NCI-H748 (cell line): ENCODE measurements at regions not wholly inside any gene's neighbourhood (a gene's known extent, or its start where the extent isn't known, plus 50 kb on each side); places are given as distances from the start of the nearest gene placed in this dataset.
A peak's percentile ranks its signal among the peaks of the same experiment; 100 is the strongest.

Source experiments
- DNase-seq: peaks from one replicate; lab custom pipeline; 2025; ENCODE audit not compliant: unreplicated experiment; lab: John Stamatoyannopoulos, UW

DNA sequence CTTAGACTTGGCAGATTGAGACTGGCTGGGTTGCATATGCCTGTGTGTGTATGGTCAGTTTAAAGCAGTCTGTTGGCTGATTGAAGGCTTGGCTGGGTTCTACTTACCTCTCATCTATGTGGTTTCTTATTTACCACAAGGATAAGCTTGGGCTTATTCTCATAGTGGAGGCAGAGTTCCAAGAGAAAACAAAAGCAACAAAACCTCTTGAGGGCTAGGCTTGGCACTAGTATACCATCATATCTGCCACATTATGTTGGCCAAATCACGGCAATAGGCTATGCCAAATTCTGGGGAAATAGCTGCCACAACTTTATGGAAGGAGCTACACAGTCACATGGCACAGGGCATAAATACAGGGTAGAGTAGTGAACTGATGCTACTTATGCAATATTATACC, 714.1 kb downstream of the CBLN4 start:
- no peak for DNase-seq

- no peak for DNase-seq
These were observed 721.4 kb downstream of the CBLN4 start for GRCh38 chr20:55283889-55284288.

- no peak for DNase-seq
These were observed 732.2 kb downstream of the CBLN4 start for GRCh38 chr20:55273149-55273548.

GRCh38 chr20:55271371-55271770, 733.9 kb downstream of the CBLN4 start:
- DNase-seq: no peak

- no peak for DNase-seq
These were observed 735.4 kb downstream of the CBLN4 start for GRCh38 chr20:55269913-55270312.

GRCh38 chr20:55266361-55266760, 739.0 kb downstream of the CBLN4 start:
- no peak for DNase-seq

DNA sequence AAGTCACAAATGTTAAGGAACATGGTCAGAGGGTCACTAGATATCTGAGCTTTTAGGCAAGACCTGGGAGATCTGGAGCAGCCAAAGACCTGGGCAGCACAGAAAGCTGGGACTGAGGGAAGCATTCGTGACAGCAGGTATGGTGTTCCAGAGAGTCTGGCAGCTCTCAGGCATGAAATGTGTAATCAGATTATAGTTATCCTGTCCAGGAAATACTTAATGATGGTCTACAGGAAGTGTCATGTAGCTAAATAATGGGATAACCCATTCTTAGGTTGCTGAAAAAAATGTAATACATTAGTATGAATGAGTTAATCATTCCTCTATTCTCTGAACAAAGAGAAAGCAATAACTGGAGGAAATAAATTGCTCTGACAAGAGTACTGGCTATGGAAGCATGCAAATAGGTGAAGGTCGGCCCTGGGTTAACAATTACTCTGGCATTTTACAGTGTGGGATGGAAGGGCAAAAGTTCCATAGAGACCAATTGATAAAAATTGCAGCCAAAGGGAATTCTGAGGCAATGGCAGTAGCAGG, 740.5 kb downstream of the CBLN4 start:
- DNase-seq: peak; percentile 31

- DNase-seq: no peak
These were observed 746.8 kb downstream of the CBLN4 start for GRCh38 chr20:55258559-55258958.

DNA sequence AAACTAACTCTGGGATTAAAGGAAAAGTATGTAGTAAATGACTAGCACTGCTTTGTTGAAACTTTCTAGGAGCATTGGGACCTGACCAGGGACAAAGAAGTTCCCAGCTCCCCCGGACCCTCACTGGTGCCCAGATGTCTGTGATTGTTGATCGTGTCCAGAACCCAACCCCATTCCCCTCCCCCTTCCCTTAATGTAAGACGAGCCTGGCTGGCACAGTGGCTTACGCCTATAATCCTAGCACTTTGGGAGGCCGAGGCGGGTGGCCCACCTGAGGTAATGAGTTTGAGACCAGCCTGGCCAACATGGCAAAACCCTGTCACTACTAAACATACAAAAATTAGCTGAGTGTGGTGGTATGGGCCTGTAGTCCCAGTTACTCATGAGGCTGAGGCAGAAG, 750.3 kb downstream of the CBLN4 start:
- no peak for DNase-seq

DNA sequence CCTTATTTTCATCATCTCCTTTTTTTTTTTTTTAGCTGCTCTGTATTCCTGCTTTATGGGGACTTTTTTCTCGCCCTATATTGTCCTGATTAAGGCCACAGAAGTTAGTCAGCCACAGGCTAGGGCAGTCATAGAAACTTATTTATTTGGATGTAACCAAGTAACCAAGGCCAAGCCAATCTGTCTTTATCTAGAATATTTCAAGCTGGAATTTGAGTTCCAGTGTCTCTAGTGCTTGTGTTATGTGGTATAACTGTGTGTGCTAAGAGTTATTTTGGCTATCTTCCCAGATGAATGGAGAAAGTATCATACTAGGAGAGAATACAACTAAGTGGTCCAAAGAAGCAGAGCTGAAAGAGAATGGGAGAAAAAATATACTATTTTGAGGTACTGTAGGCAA, 751.5 kb downstream of the CBLN4 start:
- no peak for DNase-seq

DNA sequence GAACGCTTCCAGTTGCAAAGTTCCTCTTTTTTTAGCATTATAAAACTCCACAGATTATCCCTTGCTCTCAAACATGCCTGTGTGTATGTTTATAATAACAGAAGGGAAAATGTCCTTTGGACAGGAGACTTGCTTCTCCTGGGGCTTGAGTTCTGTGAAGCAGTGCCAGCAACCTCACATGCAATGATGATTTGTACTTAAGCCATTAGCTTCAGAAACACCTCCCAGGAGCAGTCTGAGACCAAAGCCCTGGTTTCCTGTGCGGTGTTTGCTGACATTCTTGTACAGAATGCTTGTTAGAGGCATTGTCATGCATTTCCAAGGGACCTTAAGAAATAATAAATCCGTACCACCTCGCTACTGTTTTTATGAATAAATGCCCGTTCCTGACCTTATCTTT, 752.8 kb downstream of the CBLN4 start:
- no peak for DNase-seq

DNA sequence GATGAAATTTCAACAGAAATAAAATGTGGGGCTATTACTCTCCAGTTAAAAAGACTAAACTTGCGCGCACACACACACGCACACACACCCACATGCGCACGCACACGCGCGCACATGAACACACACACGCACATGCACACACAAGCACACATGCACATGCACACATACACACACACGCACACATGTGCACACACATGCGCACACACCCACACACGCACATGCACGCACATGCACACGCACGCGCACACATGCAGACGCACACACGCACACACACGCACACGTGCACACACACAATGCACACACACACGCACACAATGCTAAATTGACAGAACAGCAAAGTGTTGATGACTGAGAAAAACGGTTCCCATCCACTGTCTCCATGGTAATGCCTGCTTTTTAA, 754.1 kb downstream of the CBLN4 start:
- DNase-seq: no peak

GRCh38 chr20:55242853-55243252, 762.5 kb downstream of the CBLN4 start:
- DNase-seq: no peak

- DNase-seq: no peak
These were observed 763.9 kb downstream of the DOK5 start for GRCh38 chr20:55239269-55239668.

DNA sequence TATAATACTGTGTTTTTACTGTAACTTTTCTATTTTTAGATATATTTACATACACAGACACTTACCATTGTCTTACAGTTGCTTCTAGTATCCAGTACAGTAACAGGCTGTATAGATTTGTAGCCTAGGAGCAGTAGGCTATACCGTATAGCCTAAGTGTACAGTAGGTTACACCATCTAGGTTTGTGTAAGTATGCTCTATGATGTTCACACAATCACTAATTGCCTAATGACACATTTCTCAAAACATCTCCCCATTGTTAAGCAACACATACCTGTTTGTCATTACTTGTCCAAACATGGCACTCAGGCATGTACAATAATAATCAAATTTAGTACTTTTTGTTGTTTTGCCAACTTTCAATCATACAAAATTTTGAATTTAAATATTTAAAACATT, 757.3 kb downstream of the DOK5 start:
- DNase-seq: peak; percentile 1

GRCh38 chr20:55229451-55229850, 754.1 kb downstream of the DOK5 start:
- DNase-seq: no peak

- DNase-seq: no peak
These were observed 741.3 kb downstream of the DOK5 start for GRCh38 chr20:55216525-55217242.

DNA sequence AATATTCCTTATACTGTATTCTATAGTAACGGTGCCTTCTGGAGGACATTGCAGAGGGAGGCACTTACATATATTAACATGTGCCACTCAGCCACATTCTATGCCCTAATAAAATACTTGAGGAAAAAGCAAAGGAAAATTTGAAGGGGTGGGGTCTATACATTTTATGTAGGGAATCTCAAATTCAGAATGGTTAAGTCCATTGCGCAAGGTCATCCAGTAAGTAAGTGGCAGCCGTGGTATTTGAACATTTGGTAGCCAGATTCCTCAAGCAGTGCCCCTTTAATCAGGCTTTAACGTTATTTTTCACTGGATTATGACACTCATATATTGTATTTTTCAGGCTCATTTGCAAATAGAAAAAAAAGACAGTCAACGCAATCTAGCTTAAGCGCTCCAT, 738.3 kb downstream of the DOK5 start:
- no peak for DNase-seq

DNA sequence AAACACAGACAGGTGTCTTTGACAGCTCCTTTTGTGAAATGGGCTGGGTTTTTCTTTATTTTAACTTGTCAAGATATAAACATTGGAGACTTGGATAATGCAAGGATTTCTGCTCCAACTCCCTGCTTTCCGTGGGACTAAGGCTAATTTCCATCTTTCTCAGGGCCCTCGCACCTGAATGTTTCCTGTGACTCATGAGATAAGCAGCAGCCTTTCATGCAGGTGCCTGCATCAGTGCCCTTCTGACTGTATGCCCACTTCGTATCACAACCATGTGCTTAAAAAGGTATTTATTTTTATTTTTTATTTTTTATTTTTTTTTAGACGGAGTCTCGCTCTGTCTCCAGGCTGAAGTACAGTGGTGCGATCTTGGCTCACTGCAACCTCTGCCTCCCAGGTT, 736.1 kb downstream of the DOK5 start:
- DNase-seq: no peak

- DNase-seq: no peak
These were observed 730.3 kb downstream of the DOK5 start for GRCh38 chr20:55205665-55206064.

DNA sequence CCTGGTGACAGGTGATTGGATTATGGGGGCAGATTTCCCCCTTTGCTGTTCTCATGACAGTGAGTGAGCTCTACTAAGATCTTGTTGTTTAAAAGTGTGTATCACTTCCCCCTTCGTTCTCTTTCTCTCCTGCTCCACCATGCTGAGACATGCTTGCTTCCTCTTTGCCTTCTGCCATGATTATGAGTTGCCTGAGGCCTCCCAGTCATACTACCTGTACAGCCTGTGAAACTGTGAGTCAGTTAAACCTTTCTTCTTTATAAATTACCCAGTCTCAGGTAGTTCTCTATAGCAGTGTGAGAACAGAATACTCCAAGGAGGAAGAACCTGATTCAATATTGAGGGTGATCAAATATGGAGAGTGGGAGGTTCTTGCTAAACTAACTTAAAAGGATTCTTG, 724.9 kb downstream of the DOK5 start:
- DNase-seq: no peak

DNA sequence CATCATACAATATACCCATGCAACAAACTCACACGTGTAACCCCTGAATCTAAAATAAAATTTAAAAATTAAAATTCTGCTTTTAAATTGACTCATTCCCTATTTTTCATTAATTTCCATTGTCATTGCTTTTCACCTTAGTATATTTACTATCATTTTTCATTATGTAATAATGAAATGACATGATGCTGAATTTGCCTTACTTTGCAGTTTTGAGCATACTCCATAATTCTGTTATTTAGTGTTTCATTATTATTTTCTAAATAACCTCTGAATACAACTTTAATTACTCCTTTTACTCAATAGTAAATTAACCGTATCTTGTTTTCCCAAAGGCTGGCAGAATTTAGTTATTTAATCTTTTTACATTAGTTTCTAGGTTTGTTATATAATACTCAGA, 719.6 kb downstream of the DOK5 start:
- DNase-seq: no peak

GRCh38 chr20:55186228-55186627, 710.8 kb downstream of the DOK5 start:
- DNase-seq: no peak
